Transverse colon (tissue), 4 donors: ENCODE measurements at regions not wholly inside any gene's neighbourhood (a gene's known extent, or its start where the extent isn't known, plus 50 kb on each side); places are given as distances from the start of the nearest gene placed in this dataset.

Experiments used
- POLR2AphosphoS5 ChIP-seq, 3 donors: sonication (generic); formaldehyde crosslinking; IDR thresholded peaks; one replicate each; pipeline ENCODE4 v1.6.1; 2016; ENCODE audit warnings: antibody characterized with exemption in 3 of 3
- TF ChIP-seq, protein P1 (sequence below), 5 experiments: fragments of 200-600 bp in 3 of 5; fragments of 450-650 bp in 2 of 5; sonication (generic) in 3 of 5; IDR thresholded peaks; 1 replicate in 2 of 5; 2 replicates in 3 of 5; pipeline ENCODE4 v1.5.1; 2016 to 2017; ENCODE audit warnings: antibody characterized with exemption in 5 of 5, inconsistent platforms in 3 of 5, mild to moderate bottlenecking in 2 of 5, moderate library complexity in 1 of 5

DNA sequence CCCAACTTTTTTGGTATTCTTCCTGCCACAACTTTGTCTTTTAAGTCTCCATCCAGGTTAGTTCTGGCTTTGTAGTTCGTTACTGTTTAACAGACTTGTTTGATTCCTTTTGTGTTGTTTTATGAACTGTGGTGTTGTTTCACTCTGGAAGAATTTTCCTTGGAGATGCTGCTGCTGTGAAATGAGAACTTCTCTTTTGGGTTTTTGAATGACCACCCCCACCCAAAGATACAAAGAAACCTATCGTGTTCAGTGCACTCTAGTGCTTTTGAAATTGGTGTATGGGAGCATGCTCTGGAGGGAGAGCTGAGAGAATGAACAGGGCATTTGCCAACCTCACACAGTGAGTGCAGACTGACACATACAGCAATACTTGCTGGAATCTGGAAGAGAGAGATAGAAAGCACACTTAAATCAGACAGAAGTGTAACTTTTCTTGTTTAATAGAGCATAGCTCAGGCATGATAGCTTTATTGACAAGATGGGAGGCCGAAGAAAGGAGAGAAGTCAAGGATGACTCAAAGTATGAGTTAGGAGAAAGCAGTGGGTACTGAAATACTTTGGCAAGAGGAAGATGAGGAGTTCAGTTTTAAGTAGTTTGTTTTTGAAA is 293.1 kb downstream of the SOX4 start:
- no peak for TF ChIP-seq POLR2AphosphoS5 (IDR thresholded peaks at IDR 0.05)
- TF ChIP-seq, protein P1, sequence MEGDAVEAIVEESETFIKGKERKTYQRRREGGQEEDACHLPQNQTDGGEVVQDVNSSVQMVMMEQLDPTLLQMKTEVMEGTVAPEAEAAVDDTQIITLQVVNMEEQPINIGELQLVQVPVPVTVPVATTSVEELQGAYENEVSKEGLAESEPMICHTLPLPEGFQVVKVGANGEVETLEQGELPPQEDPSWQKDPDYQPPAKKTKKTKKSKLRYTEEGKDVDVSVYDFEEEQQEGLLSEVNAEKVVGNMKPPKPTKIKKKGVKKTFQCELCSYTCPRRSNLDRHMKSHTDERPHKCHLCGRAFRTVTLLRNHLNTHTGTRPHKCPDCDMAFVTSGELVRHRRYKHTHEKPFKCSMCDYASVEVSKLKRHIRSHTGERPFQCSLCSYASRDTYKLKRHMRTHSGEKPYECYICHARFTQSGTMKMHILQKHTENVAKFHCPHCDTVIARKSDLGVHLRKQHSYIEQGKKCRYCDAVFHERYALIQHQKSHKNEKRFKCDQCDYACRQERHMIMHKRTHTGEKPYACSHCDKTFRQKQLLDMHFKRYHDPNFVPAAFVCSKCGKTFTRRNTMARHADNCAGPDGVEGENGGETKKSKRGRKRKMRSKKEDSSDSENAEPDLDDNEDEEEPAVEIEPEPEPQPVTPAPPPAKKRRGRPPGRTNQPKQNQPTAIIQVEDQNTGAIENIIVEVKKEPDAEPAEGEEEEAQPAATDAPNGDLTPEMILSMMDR (IDR thresholded peaks at IDR 0.05) = no peak
